K562 (cell line): ENCODE measurements at regions not wholly inside any gene's neighbourhood (a gene's known extent, or its start where the extent isn't known, plus 50 kb on each side); places are given as distances from the start of the nearest gene placed in this dataset.

Experiments
- CBX1 ChIP-seq: sonication (generic); IDR thresholded peaks from 2 replicates; pipeline ENCODE4 v1.6.1; 2016; ENCODE audit warnings: antibody characterized with exemption, low read depth, mild to moderate bottlenecking
- DMBX1 ChIP-seq: fragments of 250-450 bp; sonication (Bioruptor Pico); IDR thresholded peaks from 2 replicates; pipeline ENCODE4 v1.8.0; 2022; ENCODE audit warnings: inconsistent platforms, mild to moderate bottlenecking, moderate library complexity, borderline replicate concordance
- ETS1 ChIP-seq: conservative IDR thresholded peaks from 2 replicates; pipeline ENCODE4 v1.6.1; 2011; ENCODE audit warnings: low read depth, mild to moderate bottlenecking, low read length; ENCODE audit not compliant: control insufficient read depth
- GATAD2B ChIP-seq: fragments of 450-650 bp; IDR thresholded peaks from 2 replicates; pipeline ENCODE4 v1.6.1; 2017; ENCODE audit warnings: mild to moderate bottlenecking, borderline replicate concordance
- IFI16 ChIP-seq: fragments of 250-450 bp; sonication (Bioruptor Pico); IDR thresholded peaks from 2 replicates; pipeline ENCODE4 v2.1.2; 2022; ENCODE audit warnings: mild to moderate bottlenecking, inconsistent platforms
- NR4A1 ChIP-seq, 2 experiments: fragments of 250-450 bp in 1 of 2; fragments of 450-650 bp in 1 of 2; sonication (Bioruptor Pico) in 1 of 2; IDR thresholded peaks; 2 replicates each; pipeline versions ENCODE4 v1.4.0 to v1.6.1; 2016 to 2020; ENCODE audit warnings: mild to moderate bottlenecking in 2 of 2, missing compliant biosample characterization in 1 of 2, missing genetic modification characterization in 1 of 2, moderate library complexity in 1 of 2
- SMARCE1 ChIP-seq: fragments of 450-650 bp; IDR thresholded peaks from 2 replicates; pipeline ENCODE4 v1.7.1; 2016; ENCODE audit warnings: mild to moderate bottlenecking
- SNIP1 ChIP-seq: fragments of 450-650 bp; IDR thresholded peaks from 2 replicates; pipeline ENCODE4 v1.7.1; 2017; ENCODE audit warnings: low read depth, mild to moderate bottlenecking
- YY1 ChIP-seq, 3 experiments: IDR thresholded peaks; 2 replicates each; pipeline ENCODE4 v1.6.1; 2011; ENCODE audit warnings: low read length in 2 of 3, mild to moderate bottlenecking in 2 of 3, moderate library complexity in 2 of 3, borderline replicate concordance in 1 of 3, control low read depth in 1 of 3, low read depth in 1 of 3; ENCODE audit not compliant: insufficient read depth in 3 of 3, insufficient replicate concordance in 2 of 3, control insufficient read depth in 1 of 3, insufficient read length in 1 of 3; ENCODE audit errors: extremely low read depth in 1 of 3
- ZFP30 ChIP-seq: fragments of 250-450 bp; sonication (Bioruptor Pico); IDR thresholded peaks from 2 replicates; pipeline ENCODE4 v1.8.0; 2022; ENCODE audit warnings: moderate library complexity, mild to moderate bottlenecking, inconsistent platforms, borderline replicate concordance
- ZNF232 ChIP-seq: sonication (generic); formaldehyde crosslinking; IDR thresholded peaks from 2 replicates; pipeline ENCODE4 v1.8.0; 2022; ENCODE audit warnings: mild to moderate bottlenecking, missing genetic modification reagents
- ZNF408 ChIP-seq: fragments of 250-450 bp; sonication (Bioruptor Pico); IDR thresholded peaks from 2 replicates; pipeline ENCODE4 v1.4.0; 2020; ENCODE audit warnings: low read depth, mild to moderate bottlenecking, moderate library complexity

- TF ChIP-seq GATAD2B (no peak), SNIP1 (no peak), ETS1 (no peak), IFI16 (CRISPR knock-in tag) (no peak), ZNF232 (CRISPR knock-in tag) (no peak), SMARCE1 (no peak), ZNF408 (CRISPR knock-in tag) (no peak), YY1 (IDR thresholded peaks at IDR 0.05; ENCODE audit: borderline replicate concordance in 1 of 3, control insufficient read depth in 1 of 3, extremely low read depth in 1 of 3, insufficient read depth in 3 of 3, insufficient read length in 1 of 3, insufficient replicate concordance in 2 of 3, low read depth in 1 of 3, low read length in 2 of 3) (no peak), NR4A1 (CRISPR knock-in tag; IDR thresholded peaks at IDR 0.05) (no peak), NR4A1 (tag; IDR thresholded peaks at IDR 0.05) (no peak), DMBX1 (CRISPR knock-in tag) (no peak), CBX1 (no peak), ZFP30 (CRISPR knock-in tag) (no peak)
Measured at GRCh38 chr18:78637442-78638402, 341.9 kb upstream of the SALL3 start (continued).
